NOMO-1 treated with dmso at 0.1 percent for 144 hours (cell line): ENCODE measurements at regions not wholly inside any gene's neighbourhood (a gene's known extent, or its start where the extent isn't known, plus 50 kb on each side); places are given as distances from the start of the nearest gene placed in this dataset.
"Not testable (repeated sequence)": the region's sequence is repeated elsewhere in the genome, so short reads cannot be mapped to it uniquely, and the experiment has no call there.

Experiments
- DNase-seq: peaks from one replicate; lab custom pipeline; 2025; ENCODE audit not compliant: unreplicated experiment; lab: John Stamatoyannopoulos, UW

DNA sequence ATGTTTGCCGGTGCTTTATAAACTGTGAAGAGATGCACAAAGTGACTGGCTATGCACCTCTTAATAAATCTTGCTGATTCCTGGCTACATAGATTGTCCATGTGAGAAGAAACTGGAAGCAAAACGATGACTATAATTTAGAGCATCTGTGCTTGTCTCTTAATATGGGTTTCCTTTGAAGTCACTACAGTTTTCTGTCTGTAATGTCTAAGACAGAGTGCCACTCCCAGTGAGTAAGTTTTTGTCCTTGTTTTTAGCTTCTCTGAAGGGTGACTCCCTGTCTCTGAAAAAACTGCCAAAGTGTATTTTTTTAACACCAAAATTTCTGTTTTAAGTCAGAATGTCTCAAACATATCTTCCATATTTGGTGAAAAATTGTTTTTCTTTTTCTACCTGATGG, 175.1 kb downstream of the FASLG start:
- no peak for DNase-seq

DNA sequence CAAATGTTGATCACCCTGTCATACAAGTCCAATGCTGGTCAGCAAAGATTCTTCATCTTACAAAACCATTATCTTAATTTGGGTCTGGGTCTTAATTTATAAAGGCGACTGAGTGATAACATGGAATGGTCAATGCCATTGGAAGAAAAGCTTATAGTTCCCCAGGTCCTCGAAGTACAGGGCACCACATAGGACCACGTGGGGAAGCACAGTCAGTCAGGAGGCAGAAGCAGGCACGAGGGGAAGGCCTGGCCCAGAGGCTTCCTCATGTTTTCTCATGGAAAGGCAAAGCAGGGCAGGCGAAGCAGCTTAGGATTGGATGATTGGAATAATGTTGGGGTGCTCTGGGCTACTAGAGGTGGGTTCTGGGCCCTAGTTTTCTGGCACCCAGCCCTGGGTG, 175.7 kb downstream of the FASLG start:
- DNase-seq = no peak

GRCh38 chr1:172835834-172836233, 176.9 kb downstream of the FASLG start:
- no peak for DNase-seq

DNA sequence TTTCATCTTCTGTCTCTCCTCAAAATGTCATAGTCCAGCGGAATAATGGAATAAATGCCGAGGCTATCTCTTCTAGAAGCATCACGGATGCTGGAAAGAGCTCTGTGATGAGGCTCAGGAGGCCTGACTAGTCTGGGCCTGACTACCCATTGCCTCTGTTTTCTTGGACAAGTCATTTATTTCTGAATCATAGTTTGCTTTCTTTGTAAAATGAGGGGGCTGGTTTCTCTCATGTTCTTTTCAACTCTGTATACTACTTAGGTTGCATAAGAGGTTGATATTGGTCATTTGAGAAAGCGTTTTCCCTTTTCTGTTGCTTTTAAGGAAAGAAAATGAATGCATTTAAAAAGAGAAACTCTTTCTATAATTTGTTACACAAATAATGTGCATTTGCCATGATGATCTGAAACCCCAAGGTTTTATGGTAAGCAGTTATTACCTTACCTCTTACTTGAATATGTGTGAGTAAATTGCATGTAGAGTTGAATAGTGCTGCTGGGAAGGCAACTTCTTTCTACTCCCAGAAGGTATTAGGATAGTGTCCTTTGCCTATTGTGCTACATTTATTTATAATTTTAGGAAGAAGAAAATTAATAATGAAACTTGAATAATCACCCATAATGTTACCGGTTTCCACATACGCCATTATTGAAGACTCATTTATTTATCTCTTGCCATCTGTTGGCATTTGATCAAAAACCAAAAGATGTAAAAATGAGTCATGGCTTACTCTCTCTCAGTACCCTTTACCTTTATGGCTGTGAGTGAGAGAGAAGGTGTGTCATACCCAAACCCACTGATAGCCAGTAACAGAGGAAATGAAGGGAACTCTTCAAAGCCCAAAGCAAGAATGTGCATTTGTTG, 179.1 kb downstream of the FASLG start:
- no peak for DNase-seq

DNA sequence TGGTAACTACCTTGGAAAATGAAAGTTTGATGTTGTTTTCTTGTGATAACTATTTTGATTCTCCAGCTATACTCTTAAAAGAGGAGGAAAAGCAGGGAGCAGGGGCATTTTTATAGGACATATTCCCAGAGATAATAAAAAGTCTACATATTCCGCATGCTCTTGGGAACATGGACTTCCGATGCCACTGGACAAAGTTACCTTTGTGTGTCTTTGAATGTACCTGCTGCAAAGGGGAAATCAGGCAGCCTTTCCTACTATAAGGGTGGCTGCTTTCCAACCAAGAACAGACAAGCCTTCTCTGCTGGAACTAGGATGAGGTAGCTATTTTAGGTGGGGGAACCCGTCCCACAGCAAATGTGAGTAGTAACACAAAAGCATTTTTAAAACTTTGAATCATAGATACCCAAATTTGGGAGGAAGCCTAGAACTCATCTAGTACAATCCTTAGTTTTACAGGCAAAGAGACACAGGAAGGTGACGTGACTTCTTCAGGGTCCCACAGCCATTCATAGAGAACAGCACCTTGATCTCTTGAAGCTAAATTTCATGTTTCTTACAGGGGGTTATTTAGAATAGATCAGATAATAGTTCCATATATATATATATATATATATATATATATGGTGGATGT, 179.9 kb downstream of the FASLG start:
- DNase-seq = no peak

DNA sequence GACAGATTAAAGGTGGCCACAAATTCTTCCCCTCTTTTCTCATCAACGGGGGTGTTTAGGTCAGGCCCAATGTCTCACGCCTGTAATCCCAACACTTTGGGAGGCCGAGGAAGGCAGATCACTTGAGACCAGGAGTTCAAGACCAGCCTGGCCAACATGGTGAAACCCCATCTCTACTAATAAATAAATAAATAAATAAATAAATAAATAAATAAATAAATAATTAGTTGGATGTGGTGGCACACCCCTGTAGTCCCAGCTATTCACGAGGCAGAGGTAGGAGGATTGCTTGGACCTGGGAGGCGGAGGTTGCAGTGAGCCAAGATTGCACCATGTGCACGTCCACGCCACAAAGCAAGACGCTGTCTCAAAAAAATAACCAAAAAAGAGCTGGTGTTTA, 180.7 kb downstream of the FASLG start:
- not testable (repeated sequence) for DNase-seq

GRCh38 chr1:172843444-172843843, 184.5 kb downstream of the FASLG start:
- no peak for DNase-seq

DNA sequence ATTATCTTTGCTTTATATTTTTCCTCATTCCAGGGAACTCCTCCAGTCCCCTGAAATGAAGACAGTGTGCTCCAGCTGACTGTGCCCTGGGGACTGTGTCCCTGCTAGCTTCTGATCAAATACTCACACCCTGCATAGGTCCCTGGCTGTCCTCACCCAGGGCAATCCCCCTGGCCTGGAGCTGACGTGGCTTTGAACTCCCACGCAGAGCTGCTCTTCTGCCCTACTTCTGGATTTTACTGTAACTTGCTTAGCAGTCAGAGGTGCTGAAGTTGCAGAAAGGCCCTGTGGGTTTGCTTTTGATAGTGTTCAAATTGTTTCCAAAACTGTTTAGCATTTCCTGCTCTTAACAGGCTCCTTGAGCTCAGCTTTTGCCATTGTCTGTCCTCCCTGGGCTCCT, 186.5 kb downstream of the FASLG start:
- DNase-seq = no peak

- no peak for DNase-seq
These were observed 187.0 kb downstream of the FASLG start for GRCh38 chr1:172845865-172846264.

DNA sequence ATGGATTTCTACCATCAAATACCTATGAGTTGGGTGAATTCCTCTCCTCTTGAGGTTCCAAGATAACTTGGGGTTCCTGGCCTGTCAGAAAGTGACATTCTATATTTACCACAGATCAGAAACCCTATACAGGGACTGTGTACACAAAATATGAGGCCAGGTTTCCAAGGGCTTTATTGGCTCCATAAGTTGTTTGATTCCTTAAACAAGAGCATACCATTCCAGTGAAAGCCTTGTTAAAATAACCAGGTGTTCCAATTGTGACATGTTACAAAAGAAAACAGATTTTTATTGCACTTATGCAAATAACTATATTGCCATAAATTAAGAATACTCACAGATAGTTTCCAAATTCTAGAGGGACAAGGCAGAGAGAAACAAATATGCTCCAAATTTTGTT, 188.9 kb downstream of the FASLG start:
- DNase-seq = not testable (repeated sequence)

DNA sequence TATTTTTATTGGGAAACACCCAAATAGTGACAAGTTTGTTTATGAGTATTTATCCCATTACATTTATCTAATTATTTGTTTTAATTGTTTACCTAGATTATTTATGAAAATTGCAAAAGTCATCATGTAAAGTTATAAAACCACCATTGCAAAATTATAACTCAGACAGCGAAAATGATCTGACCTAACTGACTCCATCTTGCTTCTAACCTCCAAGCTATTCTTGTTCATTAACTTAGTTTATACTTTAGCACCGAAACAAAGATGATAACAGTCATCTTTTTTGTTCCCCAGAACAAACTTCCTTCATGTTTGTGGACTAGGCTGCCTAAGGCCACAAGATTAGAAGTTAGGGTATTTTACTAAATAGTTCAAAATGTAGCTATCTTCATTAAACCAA, 190.8 kb downstream of the FASLG start:
- no peak for DNase-seq

DNA sequence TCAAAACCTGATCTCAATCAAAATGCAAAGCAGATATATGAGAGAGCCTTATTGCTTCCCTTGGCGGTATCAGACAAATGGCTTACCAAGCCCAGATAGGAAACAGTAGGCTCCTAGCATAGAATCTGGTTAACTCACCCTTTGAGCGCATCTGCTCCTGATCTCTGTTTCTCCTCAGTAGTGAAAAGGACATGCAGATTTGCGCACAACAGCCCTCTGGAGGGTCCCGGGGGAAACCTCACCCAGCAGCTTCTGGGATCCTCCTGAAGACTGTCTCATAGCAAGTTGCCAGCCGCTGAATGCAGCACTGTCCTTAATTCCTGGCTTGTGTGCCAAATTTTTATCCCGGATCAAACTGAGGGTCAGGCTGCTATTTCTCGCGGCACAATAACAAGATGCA, 192.2 kb downstream of the FASLG start:
- DNase-seq = no peak

GRCh38 chr1:172851856-172852255, 193.0 kb downstream of the FASLG start:
- DNase-seq = no peak

DNA sequence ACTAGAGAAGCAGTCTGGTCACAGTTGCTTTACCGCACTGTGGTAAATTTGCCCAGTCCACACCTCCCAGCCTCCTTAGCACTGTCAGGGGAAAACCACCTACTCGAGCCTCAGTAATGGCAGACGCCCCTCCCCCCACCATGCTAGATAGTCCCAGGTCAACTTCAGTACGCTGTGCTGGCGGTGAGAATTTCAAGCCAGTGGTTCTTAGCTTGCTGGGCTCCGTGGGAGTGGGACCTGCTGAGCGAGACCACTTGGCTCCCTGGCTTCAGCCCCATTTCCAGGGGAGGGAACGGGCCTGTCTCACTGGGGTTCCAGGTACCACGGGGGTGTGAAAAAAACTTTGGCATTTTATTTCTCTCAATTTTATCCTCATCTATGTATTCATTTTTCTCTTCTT, 194.8 kb downstream of the TNFSF18 start:
- DNase-seq = not testable (repeated sequence)

DNA sequence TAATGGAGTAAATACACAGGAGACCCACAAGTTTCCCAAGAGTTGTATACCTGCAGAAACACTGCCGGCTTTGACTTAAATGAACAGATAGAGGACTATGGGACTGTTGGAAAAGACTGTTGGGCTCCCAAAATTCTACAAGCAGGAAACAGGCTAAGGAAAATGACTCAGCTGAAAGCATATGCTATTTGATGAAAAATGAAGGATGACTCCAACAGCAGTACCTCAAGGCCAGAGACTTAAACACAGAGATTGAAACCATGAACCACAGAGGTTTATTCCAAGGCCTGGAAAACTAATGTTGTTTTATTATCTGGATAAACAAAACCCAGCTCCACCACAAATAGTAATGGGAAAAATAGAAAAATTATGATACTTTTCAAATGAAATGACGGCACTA, 187.7 kb downstream of the TNFSF18 start:
- no peak for DNase-seq

- DNase-seq = no peak
These were observed 183.4 kb downstream of the TNFSF18 start for GRCh38 chr1:172867216-172867818.

GRCh38 chr1:172870901-172871606, 179.7 kb downstream of the TNFSF18 start:
- no peak for DNase-seq

GRCh38 chr1:172874950-172875349, 175.8 kb downstream of the TNFSF18 start:
- DNase-seq = no peak

DNA sequence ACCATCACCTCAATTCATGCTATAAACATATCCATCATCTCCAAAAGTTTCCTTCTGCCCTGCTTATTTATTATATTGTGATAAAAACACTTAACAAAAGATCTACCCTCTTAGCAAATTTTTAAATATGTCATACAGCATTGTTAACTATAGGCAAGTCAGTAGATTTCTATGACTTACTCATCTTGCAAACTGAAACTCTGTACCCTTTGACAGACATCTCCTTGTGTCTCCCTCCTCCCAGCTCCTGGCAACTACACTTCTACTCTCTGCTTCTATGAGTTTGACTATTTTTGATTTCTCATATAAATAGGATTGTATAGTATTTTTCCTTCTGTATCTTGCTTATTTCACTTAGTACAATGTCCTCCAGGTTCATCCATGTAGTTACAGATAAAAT, 174.8 kb downstream of the TNFSF18 start:
- DNase-seq = no peak

DNA sequence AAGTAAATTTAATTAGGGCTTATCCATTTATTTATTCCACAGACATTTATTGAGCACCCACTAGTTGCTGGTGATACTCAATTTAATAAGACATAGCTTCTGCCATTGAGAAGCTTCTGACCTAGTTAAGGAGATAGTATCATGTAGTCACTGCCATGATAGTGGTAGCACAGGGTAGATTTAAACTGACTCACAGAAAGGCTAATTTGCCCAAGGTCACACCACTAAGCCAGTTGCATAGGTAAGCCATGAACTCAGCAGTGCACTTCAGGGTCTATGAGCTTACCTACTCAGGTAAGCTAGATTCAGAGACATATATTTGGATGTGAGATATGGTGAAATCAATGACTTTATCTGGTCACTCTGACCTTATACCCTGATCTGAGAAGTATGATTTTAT, 168.4 kb downstream of the TNFSF18 start:
- DNase-seq = no peak

- DNase-seq = no peak
These were observed 167.9 kb downstream of the TNFSF18 start for GRCh38 chr1:172882791-172883386.
